Sigmoid colon (tissue), 6 donors: ENCODE measurements at regions not wholly inside any gene's neighbourhood (a gene's known extent, or its start where the extent isn't known, plus 50 kb on each side); places are given as distances from the start of the nearest gene placed in this dataset.
"Not testable (repeated sequence)": the region's sequence is repeated elsewhere in the genome, so short reads cannot be mapped to it uniquely, and the experiment has no call there.

Source experiments
- DNase-seq: peaks from one replicate; pipeline ENCODE4 v3.0.0-alpha.2; 2019
- H3K27ac ChIP-seq, 4 donors: fragments of 200-600 bp; sonication (generic); one replicate each; pipeline ENCODE4 v1.5.1; 2016 to 2019; ENCODE audit warnings: mild to moderate bottlenecking in 1 of 4
- H3K27me3 ChIP-seq, 3 donors: fragments of 200-600 bp; sonication (generic); one replicate each; pipeline ENCODE4 v1.5.1; 2019; ENCODE audit warnings: mild to moderate bottlenecking in 1 of 3
- H3K36me3 ChIP-seq, 4 donors: fragments of 200-600 bp; sonication (generic); one replicate each; pipeline ENCODE4 v1.5.1; 2016 to 2019
- H3K4me1 ChIP-seq, 4 donors: fragments of 200-600 bp; sonication (generic); one replicate each; pipeline ENCODE4 v1.5.1; 2017 to 2019
- H3K4me3 ChIP-seq, 4 donors: fragments of 200-600 bp; sonication (generic); one replicate each; pipeline ENCODE4 v1.5.1; 2017 to 2019; ENCODE audit warnings: mild to moderate bottlenecking in 2 of 4, moderate library complexity in 1 of 4
- H3K9me3 ChIP-seq, 4 donors: fragments of 200-600 bp in 3 of 4; sonication (generic) in 3 of 4; one replicate each; pipeline versions ENCODE4 v1.5.1 to v1.6.1; 2013 to 2019
- EP300 ChIP-seq, 4 donors: sonication (generic); formaldehyde crosslinking; IDR thresholded peaks; one replicate each; pipeline ENCODE4 v1.6.1; 2017; ENCODE audit warnings: antibody characterized with exemption in 4 of 4
- POLR2A ChIP-seq, 2 donors: fragments of 450-650 bp; IDR thresholded peaks; one replicate each; pipeline ENCODE4 v1.6.1; 2016; ENCODE audit warnings: antibody characterized with exemption in 2 of 2, mild to moderate bottlenecking in 2 of 2, moderate library complexity in 2 of 2
- POLR2AphosphoS5 ChIP-seq, 4 donors: sonication (generic); formaldehyde crosslinking; IDR thresholded peaks; one replicate each; pipeline ENCODE4 v1.6.1; 2017; ENCODE audit warnings: antibody characterized with exemption in 4 of 4
- WGBS, 2 donors: extraction: QIAGEN DNeasy Blood & Tissue Kit; methylation state at CpG; one replicate each; pipeline ENCODE4 v1.1.7; 2013; 5-methylcytosine and 5-hydroxymethylcytosine counted together
- intact Hi-C: fragments of 100-400 bp; cut with DNase I; formaldehyde crosslinking; loops from one replicate; pipeline ENCODE4 v1.15.1; 2023
- TF ChIP-seq, protein P1 (sequence below), 4 experiments: fragments of 450-650 bp in 3 of 4; fragments of 200-600 bp in 1 of 4; IDR thresholded peaks; one replicate each; pipeline ENCODE4 v1.5.1; 2016 to 2019; ENCODE audit warnings: antibody characterized with exemption in 4 of 4, mild to moderate bottlenecking in 3 of 4, moderate library complexity in 2 of 4
- donor health status: healthy with polysubstance abuse.
- donor health status: healthy.

DNA sequence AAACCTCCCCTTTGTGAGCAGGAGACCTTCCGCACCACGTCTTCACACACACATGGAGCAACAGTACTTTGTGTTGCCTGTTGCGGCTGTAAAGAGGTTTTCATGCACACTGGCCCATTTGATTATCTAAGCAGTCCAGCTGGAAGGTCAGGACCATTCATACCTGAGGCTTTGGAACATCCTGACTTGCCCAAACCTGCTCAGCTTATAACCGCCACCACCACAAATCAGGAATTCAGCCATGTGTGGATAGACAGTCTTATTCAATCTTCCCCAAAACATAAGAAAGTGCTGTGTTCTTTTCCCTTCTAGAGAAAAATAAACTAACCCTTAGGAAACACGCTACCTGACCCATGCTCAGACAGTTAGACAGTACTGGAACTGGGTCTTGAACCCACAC is 81.6 kb upstream of the XYLT1 start:
- intact Hi-C loops, result no loop called here
- Histone ChIP-seq H3K4me3 (no peak overlapping the region), H3K36me3 (no peaks in the 10 kb centered on the region), H3K27me3 (no peaks in the 10 kb centered on the region), H3K4me1 (no peaks in the 10 kb centered on the region), H3K9me3 (no peaks in the 10 kb centered on the region), H3K27ac (no peak overlapping the region)
- WGBS, 2 donors, result 89 to 91% methylated on average over 5 of the region's 5 CpGs
- no peak for DNase-seq
- TF ChIP-seq POLR2AphosphoS5 (IDR thresholded peaks at IDR 0.05), result no peak
- TF ChIP-seq, protein P1, sequence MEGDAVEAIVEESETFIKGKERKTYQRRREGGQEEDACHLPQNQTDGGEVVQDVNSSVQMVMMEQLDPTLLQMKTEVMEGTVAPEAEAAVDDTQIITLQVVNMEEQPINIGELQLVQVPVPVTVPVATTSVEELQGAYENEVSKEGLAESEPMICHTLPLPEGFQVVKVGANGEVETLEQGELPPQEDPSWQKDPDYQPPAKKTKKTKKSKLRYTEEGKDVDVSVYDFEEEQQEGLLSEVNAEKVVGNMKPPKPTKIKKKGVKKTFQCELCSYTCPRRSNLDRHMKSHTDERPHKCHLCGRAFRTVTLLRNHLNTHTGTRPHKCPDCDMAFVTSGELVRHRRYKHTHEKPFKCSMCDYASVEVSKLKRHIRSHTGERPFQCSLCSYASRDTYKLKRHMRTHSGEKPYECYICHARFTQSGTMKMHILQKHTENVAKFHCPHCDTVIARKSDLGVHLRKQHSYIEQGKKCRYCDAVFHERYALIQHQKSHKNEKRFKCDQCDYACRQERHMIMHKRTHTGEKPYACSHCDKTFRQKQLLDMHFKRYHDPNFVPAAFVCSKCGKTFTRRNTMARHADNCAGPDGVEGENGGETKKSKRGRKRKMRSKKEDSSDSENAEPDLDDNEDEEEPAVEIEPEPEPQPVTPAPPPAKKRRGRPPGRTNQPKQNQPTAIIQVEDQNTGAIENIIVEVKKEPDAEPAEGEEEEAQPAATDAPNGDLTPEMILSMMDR (IDR thresholded peaks at IDR 0.05), result no peak
- no peak for TF ChIP-seq POLR2A (IDR thresholded peaks at IDR 0.05)
- TF ChIP-seq EP300 (IDR thresholded peaks at IDR 0.05), result no peak

DNA sequence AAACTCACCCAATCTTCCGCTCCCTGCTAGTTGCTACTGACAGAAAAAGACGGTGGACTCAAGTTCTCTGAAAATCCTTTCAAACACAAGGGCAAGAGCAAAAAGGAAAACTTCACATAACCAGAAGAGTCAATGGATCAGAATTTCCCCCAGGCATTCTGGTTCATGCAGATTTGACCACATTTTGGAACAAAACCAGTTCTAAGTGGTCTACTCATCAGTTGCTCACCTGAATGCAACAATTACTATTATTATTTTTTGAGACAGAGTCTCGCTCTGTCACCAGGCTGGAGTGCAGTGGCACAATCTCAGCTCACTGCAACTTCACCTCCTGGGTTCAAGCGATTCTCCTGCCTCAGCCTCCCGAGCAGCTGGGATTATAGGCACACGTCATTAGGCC is 80.9 kb upstream of the XYLT1 start:
- H3K4me1 ChIP-seq, intact Hi-C loops, H3K27me3 ChIP-seq, DNase-seq, H3K4me3 ChIP-seq, H3K27ac ChIP-seq, H3K36me3 ChIP-seq, H3K9me3 ChIP-seq: not testable (repeated sequence)
- WGBS, 2 donors, result 84 to 91% methylated on average over 6 of the region's 6 CpGs

DNA sequence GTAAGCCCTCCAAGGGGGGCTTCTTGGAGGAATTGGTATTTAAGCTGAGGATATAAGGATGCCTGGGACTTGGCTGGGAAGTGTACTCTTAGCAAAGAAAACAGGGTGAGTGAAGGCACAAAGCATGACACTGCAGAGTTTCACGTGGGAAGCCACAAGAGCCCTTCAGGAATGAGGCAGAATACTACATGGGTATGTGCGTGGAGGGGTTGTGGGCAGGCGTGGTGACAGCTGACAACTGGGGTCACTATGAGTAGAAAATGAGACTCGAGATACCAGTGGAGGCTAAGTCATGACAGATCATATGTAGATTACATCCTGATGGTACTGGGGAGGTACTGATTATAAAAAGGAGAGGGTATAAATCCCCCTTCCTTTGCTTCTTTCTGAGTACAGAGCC is 78.1 kb upstream of the XYLT1 start:
- 74 to 76% methylated on average over 4 of the region's 4 CpGs for WGBS, 2 donors
- DNase-seq, result no peak
- intact Hi-C loops, result no loop called here

DNA sequence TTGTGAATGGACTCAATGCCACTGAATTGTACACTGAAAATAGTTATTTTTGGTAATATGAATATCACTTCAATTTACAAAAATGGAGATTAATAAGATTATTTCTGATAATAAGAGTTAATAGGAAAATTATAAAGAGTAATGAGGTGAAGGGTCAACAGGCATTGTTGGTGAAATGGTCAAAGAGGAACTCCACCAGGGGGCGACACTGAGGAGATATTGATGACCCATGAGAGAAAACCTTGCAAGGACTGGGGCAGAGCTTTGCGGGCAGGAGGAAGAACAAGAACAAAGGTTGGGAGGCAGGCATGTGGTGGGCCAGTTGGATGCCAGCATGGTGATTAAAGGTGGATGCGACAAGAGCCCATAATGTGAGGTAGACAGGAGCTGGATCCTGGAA is 74.0 kb upstream of the XYLT1 start:
- DNase-seq, result no peak
- no peaks in the 10 kb centered on the region for H3K4me1 ChIP-seq
- no peak overlapping the region for H3K27ac ChIP-seq
- H3K4me3 ChIP-seq, result no peak overlapping the region
- no peaks in the 10 kb centered on the region for H3K27me3 ChIP-seq
- no peaks in the 10 kb centered on the region for H3K36me3 ChIP-seq
- intact Hi-C loops, result loop anchor here (5.0 kb wide), 1 partner anchor 48 kb away; no protein-coding TSS in a partner anchor
- no peaks in the 10 kb centered on the region for H3K9me3 ChIP-seq
- TF ChIP-seq EP300 (IDR thresholded peaks at IDR 0.05) (no peak), POLR2AphosphoS5 (IDR thresholded peaks at IDR 0.05) (no peak), POLR2A (IDR thresholded peaks at IDR 0.05) (no peak)
- TF ChIP-seq, protein P1 (IDR thresholded peaks at IDR 0.05), result no peak
- 71 to 79% methylated on average over 3 of the region's 3 CpGs for WGBS, 2 donors

More for the DNA sequence above, 78.1 kb upstream of the XYLT1 start:
- H3K27me3 ChIP-seq, result no peaks in the 10 kb centered on the region
- no peak overlapping the region for H3K27ac ChIP-seq
- H3K9me3 ChIP-seq, result no peaks in the 10 kb centered on the region
- no peak overlapping the region for H3K4me3 ChIP-seq
- no peaks in the 10 kb centered on the region for H3K36me3 ChIP-seq
- no peaks in the 10 kb centered on the region for H3K4me1 ChIP-seq
- TF ChIP-seq, protein P1 (IDR thresholded peaks at IDR 0.05), result no peak

DNA sequence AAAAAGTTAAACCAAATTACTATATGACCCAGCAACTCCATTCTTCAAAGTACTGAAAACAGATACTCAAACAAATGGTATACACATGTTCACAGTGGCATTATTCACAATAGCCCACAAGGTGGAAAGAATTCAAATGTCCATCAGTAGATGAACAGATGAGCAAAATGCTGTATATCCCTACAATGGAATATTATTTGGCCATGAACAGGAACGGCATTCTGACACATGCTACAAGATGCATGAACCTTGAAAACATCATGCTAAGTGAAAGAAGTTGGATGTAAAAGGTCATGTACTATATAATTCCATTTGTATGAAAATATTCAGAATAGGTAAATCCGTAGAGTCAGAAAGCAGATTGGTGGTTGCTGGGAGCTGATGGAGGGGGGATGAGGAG is 73.5 kb upstream of the XYLT1 start:
- H3K4me3 ChIP-seq, result no peak overlapping the region
- DNase-seq, result no peak
- no peaks in the 10 kb centered on the region for H3K27me3 ChIP-seq
- 93 to 94% methylated on average over 2 of the region's 2 CpGs for WGBS, 2 donors
- no peaks in the 10 kb centered on the region for H3K9me3 ChIP-seq
- H3K27ac ChIP-seq, result no peak overlapping the region
- H3K36me3 ChIP-seq, result no peaks in the 10 kb centered on the region
- TF ChIP-seq, protein P1 (IDR thresholded peaks at IDR 0.05), result no peak
- no peak for TF ChIP-seq EP300 (IDR thresholded peaks at IDR 0.05)
- intact Hi-C loops, result loop anchor here (5.0 kb wide), 1 partner anchor 48 kb away; no protein-coding TSS in a partner anchor
- H3K4me1 ChIP-seq, result no peaks in the 10 kb centered on the region
